Muscle of back (tissue), 3 donors: ENCODE measurements at regions not wholly inside any gene's neighbourhood (a gene's known extent, or its start where the extent isn't known, plus 50 kb on each side); places are given as distances from the start of the nearest gene placed in this dataset.
A peak's percentile ranks its signal among the peaks of the same experiment; 100 is the strongest.

ENCODE experiments used
- DNase-seq, 3 donors: peaks; one replicate each; pipeline versions ENCODE4 v3.0.0 to v3.0.0-alpha.2; 2013

DNA sequence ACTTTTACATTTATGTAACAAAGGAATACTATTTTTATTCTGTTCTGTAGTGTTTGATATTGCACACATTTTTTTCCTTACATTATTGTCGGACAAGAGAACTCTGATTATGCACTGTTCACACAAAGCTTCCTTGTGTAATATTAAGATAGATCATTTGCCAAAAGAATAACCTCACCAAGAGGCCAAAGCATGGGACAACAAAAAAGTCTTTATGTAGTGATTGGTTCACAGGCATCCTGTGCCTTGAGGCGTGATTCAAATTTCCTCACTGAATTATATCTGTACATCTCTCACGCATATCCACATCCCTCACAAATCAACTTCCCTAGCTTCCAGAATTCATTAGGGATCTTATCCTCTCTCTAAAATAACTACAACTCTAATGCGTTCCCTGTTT, 642.7 kb downstream of the NR4A2 start:
- DNase-seq = no peak

- DNase-seq = no peak
Observed at GRCh38 chr2:155687181-155687580, 645.3 kb downstream of the NR4A2 start.

DNA sequence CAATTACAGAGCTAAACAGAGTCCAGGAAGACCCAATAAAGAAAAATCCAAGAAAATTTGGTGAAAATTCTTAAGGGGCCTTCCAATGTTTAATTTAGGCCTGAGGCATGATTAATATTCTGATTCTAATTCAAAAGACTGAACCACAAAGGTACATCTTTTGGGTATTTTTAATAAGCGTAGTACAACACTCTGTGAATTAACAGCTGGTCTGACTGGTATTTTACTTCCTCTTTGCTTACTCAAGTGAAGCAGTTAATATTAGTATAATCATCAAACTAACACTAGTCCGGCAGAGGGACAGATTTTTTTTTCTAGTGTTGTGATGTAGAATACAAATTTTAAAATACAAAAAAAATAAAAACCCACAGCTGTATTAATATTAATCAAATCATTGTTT, 652.9 kb downstream of the NR4A2 start:
- no peak for DNase-seq

DNA sequence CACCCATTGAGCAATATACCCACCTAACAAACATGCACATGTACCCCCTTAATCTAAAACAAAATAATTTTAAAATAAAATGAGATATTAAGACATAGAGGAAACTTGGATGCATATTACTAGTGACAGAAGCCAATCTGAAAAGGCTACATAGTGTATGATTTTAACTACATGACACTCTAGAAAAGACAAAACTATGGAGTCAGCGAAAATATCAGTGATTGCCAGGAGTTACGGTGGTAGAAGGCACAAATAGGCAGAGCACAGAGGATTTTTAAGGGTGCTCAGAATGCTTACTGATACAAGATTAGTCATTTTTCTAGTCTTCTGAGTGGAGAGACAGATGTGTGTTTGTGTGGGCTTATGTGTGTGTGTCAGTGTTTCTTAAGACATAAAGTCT, 656.6 kb downstream of the NR4A2 start:
- DNase-seq = no peak

- no peak for DNase-seq
Observed at GRCh38 chr2:155665704-155666103, 666.8 kb downstream of the NR4A2 start.

- no peak for DNase-seq
Observed at GRCh38 chr2:155663265-155663664, 669.3 kb downstream of the NR4A2 start.

GRCh38 chr2:155662224-155662623, 670.3 kb downstream of the NR4A2 start:
- DNase-seq = no peak

- peak in 2 of 3 donors; percentile 4 to 12 for DNase-seq
Observed at GRCh38 chr2:155653176-155653575, 679.3 kb downstream of the NR4A2 start.

DNA sequence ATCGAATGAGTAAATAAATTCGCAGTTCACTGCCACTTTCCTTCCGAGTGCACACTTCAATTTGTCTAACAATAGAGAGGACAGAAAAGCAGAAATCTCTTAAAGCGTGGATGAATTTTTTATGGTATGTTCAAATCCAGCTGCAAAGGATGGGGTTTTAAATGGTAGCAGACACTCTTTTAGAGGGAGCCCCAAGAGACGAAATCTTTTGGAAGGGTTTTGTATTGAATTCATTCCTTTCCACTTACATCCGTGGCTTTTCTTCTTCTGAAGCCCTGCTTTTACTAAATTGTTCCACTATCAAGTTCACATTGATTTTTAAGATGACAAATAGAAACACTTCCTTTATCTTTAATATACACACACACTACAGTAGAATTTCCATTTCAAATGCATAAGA, 680.7 kb downstream of the NR4A2 start:
- DNase-seq = peak; percentile 4 to 23 (median 21)

- DNase-seq = no peak
Observed at GRCh38 chr2:155645791-155646190, 686.7 kb downstream of the NR4A2 start.

DNA sequence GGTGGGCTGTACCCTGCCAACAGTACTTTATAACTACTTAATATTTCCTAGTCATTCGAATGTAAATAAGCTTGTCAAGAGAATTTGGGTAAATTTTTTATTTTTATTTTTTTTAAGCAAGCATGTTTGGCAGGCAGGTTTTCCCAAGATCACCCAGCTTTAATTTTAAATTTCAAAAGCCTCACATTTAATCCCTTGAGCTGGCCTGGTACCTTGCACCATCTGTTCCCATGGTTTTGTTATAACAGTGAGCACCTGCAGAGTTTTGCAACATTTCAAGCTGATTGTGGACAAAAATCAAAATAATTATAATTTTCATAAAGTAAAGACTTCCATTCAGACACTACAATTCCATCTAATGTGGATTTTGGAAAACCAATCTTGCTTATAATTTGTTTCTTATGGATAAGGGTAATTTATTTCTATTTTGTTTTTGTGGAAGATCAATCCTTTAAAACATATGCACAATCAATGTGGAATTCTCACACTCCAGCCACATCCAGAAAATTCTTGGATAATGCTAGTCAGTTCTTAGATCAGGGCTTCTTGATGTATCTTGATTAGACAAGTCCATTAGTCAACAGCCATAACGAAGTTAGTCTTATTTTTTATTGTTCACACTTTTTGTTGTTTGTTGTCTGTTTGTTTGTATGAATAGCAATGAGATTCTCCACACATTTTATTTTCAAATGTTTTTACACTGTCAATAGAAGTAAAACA, 689.3 kb downstream of the NR4A2 start:
- DNase-seq = no peak

DNA sequence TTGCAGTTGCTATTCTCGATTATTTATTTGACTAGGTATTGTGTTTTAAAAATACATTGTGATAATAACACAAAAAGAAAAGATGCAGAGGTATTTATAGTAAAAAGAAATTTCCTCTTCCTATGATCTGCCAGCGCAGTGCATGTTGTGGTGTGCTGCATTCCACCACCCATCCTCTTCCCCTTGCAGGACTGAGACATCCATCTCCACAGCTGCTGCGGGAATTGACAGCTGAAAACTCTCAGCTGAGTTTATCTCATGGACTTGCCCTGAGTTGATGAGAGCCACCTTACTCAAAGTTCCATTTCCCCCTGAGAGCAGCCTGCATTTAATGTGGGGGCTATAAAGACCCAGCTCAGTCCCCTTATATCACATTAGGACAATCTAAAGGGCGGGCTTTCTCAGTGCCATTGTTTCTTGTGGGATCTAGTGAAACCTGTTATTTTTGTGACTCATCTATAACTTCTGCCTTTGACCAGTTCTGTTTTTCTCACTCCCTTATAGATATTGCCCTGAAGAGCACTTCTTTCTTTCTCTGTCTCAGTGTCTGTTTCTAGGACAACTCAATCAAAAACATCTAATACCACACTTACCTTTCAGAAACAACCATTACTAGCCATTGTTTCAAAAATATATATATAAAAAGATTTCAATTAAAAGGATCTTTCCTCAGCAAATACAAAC, 698.5 kb downstream of the NR4A2 start:
- DNase-seq = peak in 2 of 3 donors; percentile 5 to 29

GRCh38 chr2:155633060-155633839, 699.3 kb downstream of the NR4A2 start:
- no peak for DNase-seq

DNA sequence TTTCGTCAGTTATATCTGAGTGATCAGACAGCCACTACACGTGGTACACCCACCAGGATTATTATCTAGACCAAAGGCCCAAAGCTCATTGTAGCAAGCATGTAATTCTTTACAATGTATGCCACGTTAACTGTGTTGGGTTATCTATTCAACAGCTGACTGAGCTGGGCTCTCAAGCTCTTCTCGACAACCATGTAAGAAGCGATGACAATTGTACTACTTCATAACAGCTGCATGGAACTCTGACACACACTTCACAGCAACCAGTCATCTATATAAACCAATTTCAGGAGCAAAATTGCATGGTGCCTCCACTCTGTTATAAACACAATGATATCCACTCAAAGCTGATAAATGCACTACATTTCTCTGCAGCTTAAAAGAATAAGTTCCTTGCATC, 701.8 kb downstream of the NR4A2 start:
- peak; percentile 1 to 13 (median 2) for DNase-seq

DNA sequence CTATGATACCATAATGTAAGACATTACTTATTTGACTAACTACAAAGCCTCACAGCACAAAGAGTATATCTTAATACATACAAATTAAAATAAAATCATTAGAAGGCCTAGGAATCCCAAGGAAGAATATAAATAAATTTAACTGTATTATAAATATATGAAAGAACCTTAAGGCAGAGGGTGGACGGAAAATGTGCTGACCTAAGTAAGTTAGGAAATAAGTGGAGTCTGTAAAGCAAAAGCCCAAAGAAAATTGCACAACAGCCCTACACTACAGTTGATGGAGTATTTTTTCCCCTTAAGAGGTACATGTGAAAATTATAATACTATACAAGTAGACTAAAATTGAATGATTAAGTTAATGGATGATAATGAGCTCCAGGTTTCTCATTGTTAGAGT, 710.1 kb downstream of the NR4A2 start:
- no peak for DNase-seq

- DNase-seq = no peak
Observed at GRCh38 chr2:155600914-155601760, 731.4 kb downstream of the NR4A2 start.

- no peak for DNase-seq
Observed at GRCh38 chr2:155600296-155600695, 732.2 kb downstream of the NR4A2 start.

GRCh38 chr2:155599834-155600233, 732.7 kb downstream of the NR4A2 start:
- DNase-seq = no peak

DNA sequence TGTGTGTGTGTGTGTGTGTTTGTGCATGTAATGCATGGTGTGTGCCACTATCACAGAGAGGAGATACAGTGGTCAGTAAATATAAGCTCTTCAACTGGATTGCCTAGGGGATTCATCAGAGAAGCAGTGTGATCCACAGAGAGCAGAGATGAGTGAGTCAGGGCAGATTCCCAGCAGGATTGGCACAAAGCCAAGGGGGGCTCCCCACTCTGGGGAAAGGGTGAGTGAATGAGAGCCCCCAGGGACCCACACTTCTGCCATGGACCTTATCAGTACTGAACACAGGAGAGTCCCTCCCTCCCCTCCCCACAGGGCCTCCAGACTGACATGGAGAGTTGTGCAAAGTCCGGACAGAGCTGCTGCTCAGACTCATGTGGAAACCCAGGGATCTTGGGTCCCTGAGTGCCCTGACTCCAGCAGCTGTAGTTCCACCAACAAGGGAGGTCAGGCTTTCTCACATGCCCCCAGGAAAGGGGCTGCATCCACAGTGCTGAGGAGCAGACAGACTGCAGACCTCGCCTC, 748.8 kb downstream of the NR4A2 start:
- DNase-seq = no peak

- DNase-seq = no peak
Observed at GRCh38 chr2:155574941-155575340, 757.6 kb downstream of the NR4A2 start.

- DNase-seq = peak in 1 of 3 donors; percentile 3
Observed at GRCh38 chr2:155547571-155547970, 785.0 kb downstream of the NR4A2 start.
